Kidney (tissue), 13 donors: ENCODE measurements at regions not wholly inside any gene's neighbourhood (a gene's known extent, or its start where the extent isn't known, plus 50 kb on each side); places are given as distances from the start of the nearest gene placed in this dataset.

Source experiments
- DNase-seq, 5 donors: peaks; one replicate each; pipeline ENCODE4 v3.0.0-alpha.2; 2013 to 2020
- FAIRE-seq: peaks from 2 replicates; lab custom pipeline; 2012; peaks lifted over from hg19 to GRCh38; lab: Jason Lieb, UNC
- H3K27ac ChIP-seq, 2 donors: one replicate each; pipeline ENCODE4 v1.7.0; 2013; ENCODE audit warnings: low read depth in 2 of 2, low read length in 2 of 2, inconsistent platforms in 1 of 2
- H3K27me3 ChIP-seq: one replicate; pipeline ENCODE4 v1.7.1; 2013; ENCODE audit warnings: low read length, inconsistent platforms; ENCODE audit not compliant: control insufficient read depth, insufficient read depth
- H3K36me3 ChIP-seq, 3 donors: one replicate each; pipeline versions ENCODE4 v1.7.0 to v1.7.1; 2013; ENCODE audit warnings: low read length in 3 of 3, control low read depth in 1 of 3, inconsistent platforms in 1 of 3; ENCODE audit not compliant: insufficient read depth in 3 of 3, control insufficient read depth in 2 of 3
- H3K4me1 ChIP-seq, 3 donors: one replicate each; pipeline versions ENCODE4 v1.7.0 to v1.7.1; 2013; ENCODE audit warnings: low read length in 3 of 3, inconsistent platforms in 1 of 3, low read depth in 1 of 3; ENCODE audit not compliant: control insufficient read depth in 2 of 3, insufficient read depth in 2 of 3
- H3K4me3 ChIP-seq, 3 donors: one replicate each; pipeline versions ENCODE4 v1.7.0 to v1.8.1; 2013; ENCODE audit warnings: low read length in 3 of 3, control low read depth in 1 of 3, inconsistent platforms in 1 of 3
- H3K9ac ChIP-seq, 3 donors: one replicate each; pipeline versions ENCODE4 v1.7.0 to v1.7.1; 2013; ENCODE audit warnings: low read length in 3 of 3, control low read depth in 1 of 3, inconsistent platforms in 1 of 3
- H3K9me3 ChIP-seq, 3 donors: one replicate each; pipeline versions ENCODE4 v1.7.0 to v1.7.1; 2013; ENCODE audit warnings: low read length in 3 of 3, control low read depth in 1 of 3, inconsistent platforms in 1 of 3; ENCODE audit not compliant: control insufficient read depth in 2 of 3, insufficient read depth in 1 of 3
- intact Hi-C: fragments of 100-400 bp; cut with DNase I; formaldehyde crosslinking; loops from one replicate; pipeline ENCODE4 v1.11.1; 2022
- TF ChIP-seq, protein P1 (sequence below): IDR thresholded peaks from 3 replicates; pipeline ENCODE4 v1.5.1; 2012; ENCODE audit warnings: mild to moderate bottlenecking, moderate library complexity, borderline replicate concordance; ENCODE audit not compliant: insufficient read depth; ENCODE audit errors: extremely low read depth
- donor health status: control.
- donor health status: control.
- donor health status: control.
- donor health status: control.
- donor health status: control.
- donor health status: DM: yes; HTN: yes; CAD: no.
- donor health status: Normal renal cell carcinoma (clear cell type).

DNA sequence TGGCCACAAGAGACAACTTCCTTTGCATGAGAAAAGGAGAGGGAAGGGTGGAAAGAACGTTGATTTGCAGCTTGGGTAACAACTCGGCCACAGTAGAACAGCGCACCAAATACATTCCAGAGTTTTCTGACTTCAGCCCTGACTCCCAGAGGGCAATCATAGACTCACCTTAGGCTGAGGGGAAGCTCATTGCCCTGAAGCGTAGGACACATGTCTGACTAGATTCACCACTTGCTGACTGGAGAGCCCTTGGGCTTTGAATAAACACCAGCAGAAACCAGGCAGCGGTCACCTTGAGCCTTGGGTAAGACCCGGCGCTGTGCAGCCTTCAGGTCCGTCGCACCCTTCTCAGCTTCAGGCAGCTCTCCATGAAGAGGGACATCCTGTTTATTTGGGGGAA, 151.8 kb upstream of the GRIA4 start:
- intact Hi-C loops, result no loop called here
- no peak overlapping the region for H3K27ac ChIP-seq

DNA sequence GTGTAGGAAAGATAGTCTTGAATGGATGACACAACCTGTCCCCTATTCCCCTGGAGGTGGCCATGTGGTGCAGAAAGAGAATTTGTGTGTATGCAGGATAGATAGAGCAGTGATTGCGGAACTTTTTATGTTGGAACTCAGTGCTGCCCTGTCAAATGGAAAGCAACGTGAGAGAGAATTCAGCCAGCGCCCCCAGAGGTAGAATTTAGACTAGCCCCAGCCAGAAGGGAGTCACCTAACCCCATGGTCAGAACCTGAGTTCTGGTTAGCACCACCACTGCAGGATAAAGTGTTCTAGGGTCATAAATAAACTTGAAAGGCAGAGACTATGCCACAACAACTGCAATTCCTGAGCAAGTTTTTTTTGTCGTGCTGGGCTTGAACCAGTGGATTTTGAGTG, 152.9 kb upstream of the GRIA4 start:
- DNase-seq (no peak), FAIRE-seq (no peak)
- Histone ChIP-seq H3K9ac (no peak overlapping the region), H3K27ac (no peak overlapping the region), H3K27me3 (no peaks in the 10 kb centered on the region), H3K9me3 (peaks cover 0 to 2% (median 0%) of the 10 kb centered on the region in 3 donors), H3K4me3 (no peak overlapping the region), H3K36me3 (no peaks in the 10 kb centered on the region), H3K4me1 (no peaks in the 10 kb centered on the region)
- TF ChIP-seq, protein P1, sequence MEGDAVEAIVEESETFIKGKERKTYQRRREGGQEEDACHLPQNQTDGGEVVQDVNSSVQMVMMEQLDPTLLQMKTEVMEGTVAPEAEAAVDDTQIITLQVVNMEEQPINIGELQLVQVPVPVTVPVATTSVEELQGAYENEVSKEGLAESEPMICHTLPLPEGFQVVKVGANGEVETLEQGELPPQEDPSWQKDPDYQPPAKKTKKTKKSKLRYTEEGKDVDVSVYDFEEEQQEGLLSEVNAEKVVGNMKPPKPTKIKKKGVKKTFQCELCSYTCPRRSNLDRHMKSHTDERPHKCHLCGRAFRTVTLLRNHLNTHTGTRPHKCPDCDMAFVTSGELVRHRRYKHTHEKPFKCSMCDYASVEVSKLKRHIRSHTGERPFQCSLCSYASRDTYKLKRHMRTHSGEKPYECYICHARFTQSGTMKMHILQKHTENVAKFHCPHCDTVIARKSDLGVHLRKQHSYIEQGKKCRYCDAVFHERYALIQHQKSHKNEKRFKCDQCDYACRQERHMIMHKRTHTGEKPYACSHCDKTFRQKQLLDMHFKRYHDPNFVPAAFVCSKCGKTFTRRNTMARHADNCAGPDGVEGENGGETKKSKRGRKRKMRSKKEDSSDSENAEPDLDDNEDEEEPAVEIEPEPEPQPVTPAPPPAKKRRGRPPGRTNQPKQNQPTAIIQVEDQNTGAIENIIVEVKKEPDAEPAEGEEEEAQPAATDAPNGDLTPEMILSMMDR, result no peak
- intact Hi-C loops, result no loop called here

More for the DNA sequence above, 151.8 kb upstream of the GRIA4 start:
- Histone ChIP-seq H3K36me3 (no peaks in the 10 kb centered on the region), H3K4me1 (no peaks in the 10 kb centered on the region), H3K9me3 (peaks cover 0 to 2% (median 0%) of the 10 kb centered on the region in 3 donors), H3K4me3 (no peak overlapping the region), H3K9ac (no peak overlapping the region), H3K27me3 (no peaks in the 10 kb centered on the region)
- no peak for FAIRE-seq
- TF ChIP-seq, protein P1, result no peak
- DNase-seq, result no peak

DNA sequence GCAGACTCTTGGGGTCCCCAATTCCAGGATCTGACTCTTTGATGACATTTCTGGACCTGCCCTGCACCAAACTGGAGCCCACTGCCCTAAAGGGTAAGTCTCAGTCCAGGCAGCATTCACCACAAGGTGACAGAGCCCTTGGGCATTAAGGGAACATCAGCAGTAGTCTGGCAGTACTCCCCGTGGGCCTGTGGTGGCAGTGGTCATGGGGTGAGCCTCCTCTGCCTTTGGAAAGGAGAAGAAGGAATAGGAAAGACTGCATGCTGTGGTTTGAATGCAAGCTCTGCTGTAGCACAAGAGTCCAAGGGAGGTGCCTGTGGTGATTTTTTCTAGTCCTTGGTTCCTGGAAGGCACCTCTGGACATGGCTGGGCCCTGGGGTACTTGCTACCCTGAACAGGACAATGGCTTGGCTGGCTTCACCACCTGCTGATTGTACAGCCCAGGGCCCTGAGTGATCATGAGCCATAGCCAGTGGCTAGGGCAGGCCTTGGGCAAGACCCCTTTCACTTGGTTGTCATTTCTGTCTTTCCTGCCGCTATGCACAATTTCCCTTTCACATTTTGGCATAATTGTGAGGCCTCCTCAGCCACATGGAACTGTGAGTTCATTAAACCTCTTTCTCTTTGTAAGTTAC, 160.7 kb upstream of the GRIA4 start:
- no peaks in the 10 kb centered on the region for H3K4me1 ChIP-seq
- peaks cover 0 to 3% (median 2%) of the 10 kb centered on the region in 3 donors for H3K9me3 ChIP-seq
- intact Hi-C loops, result no loop called here
- TF ChIP-seq, protein P1, result no peak
- DNase-seq (no peak), FAIRE-seq (no peak)
- H3K9ac ChIP-seq, result no peak overlapping the region
- no peaks in the 10 kb centered on the region for H3K27me3 ChIP-seq
- no peaks in the 10 kb centered on the region for H3K36me3 ChIP-seq
- no peak overlapping the region for H3K4me3 ChIP-seq
- H3K27ac ChIP-seq, result no peak overlapping the region

DNA sequence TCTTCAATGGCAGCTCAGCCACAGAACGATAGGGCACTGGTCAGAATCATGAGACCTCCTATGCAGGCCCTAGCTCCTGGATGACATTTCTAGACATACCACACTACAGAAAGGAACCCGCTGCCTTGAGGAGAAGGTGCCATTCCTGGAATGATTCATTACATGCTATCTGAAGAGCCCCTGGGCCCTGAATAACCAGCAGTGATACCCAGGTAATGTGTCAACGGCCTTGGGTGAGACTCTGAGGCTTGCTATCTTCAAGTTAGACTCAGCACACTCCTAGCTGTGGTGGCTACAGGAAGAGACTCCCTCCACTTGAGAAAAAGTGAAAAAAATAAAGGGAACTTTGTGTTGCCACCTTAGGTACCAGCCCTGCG, 161.2 kb upstream of the GRIA4 start:
- intact Hi-C loops, result no loop called here
- H3K4me1 ChIP-seq, result no peaks in the 10 kb centered on the region
- no peak overlapping the region for H3K27ac ChIP-seq
- H3K9ac ChIP-seq, result no peak overlapping the region
- H3K9me3 ChIP-seq, result peaks cover 0 to 6% (median 2%) of the 10 kb centered on the region in 3 donors
- no peak for FAIRE-seq
- no peak overlapping the region for H3K4me3 ChIP-seq
- H3K27me3 ChIP-seq, result no peaks in the 10 kb centered on the region
- no peaks in the 10 kb centered on the region for H3K36me3 ChIP-seq
- TF ChIP-seq, protein P1, result no peak
- DNase-seq, result no peak
